Smooth muscle cell (in vitro differentiated cells): ENCODE measurements at regions not wholly inside any gene's neighbourhood (a gene's known extent, or its start where the extent isn't known, plus 50 kb on each side); places are given as distances from the start of the nearest gene placed in this dataset.

Experiments
- DNase-seq: peaks from one replicate; lab custom pipeline; 2025; ENCODE audit not compliant: unreplicated experiment; lab: John Stamatoyannopoulos, UW
- H2AFZ ChIP-seq: fragments of 200-600 bp; sonication (generic); 2 replicates; pipeline ENCODE4 v1.6.0; 2016; ENCODE audit warnings: antibody characterized with exemption, low read depth, mild to moderate bottlenecking
- H3F3A ChIP-seq: fragments of 200-600 bp; sonication (generic); 2 replicates; pipeline ENCODE4 v1.6.0; 2017; ENCODE audit warnings: antibody characterized with exemption, low read depth
- H3K27ac ChIP-seq: fragments of 200-600 bp; sonication (generic); 2 replicates; pipeline ENCODE4 v1.5.1; 2016; ENCODE audit warnings: low read depth, mild to moderate bottlenecking
- H3K27me3 ChIP-seq: fragments of 200-600 bp; sonication (generic); 2 replicates; pipeline ENCODE4 v1.6.1; 2016; ENCODE audit warnings: low read depth, mild to moderate bottlenecking
- H3K36me3 ChIP-seq: fragments of 200-600 bp; sonication (generic); 2 replicates; pipeline ENCODE4 v1.5.1; 2016; ENCODE audit warnings: low read depth
- H3K4me1 ChIP-seq: fragments of 200-600 bp; sonication (generic); 2 replicates; pipeline ENCODE4 v1.5.1; 2016; ENCODE audit warnings: low read depth
- H3K4me2 ChIP-seq: fragments of 200-600 bp; sonication (generic); 2 replicates; pipeline ENCODE4 v1.6.0; 2016; ENCODE audit warnings: mild to moderate bottlenecking
- H3K4me3 ChIP-seq: fragments of 200-600 bp; sonication (generic); 2 replicates; pipeline ENCODE4 v1.5.1; 2016; ENCODE audit warnings: mild to moderate bottlenecking
- H3K79me2 ChIP-seq: fragments of 200-600 bp; sonication (generic); 2 replicates; pipeline ENCODE4 v1.6.0; 2016; ENCODE audit warnings: low read depth, mild to moderate bottlenecking
- H3K9ac ChIP-seq: fragments of 200-600 bp; sonication (generic); 2 replicates; pipeline ENCODE4 v1.6.0; 2016; ENCODE audit warnings: low read depth
- H3K9me3 ChIP-seq: fragments of 200-600 bp; sonication (generic); replicated peaks from 2 replicates; pipeline ENCODE4 v1.5.1; 2016; ENCODE audit warnings: low read depth
- H4K20me1 ChIP-seq: fragments of 200-600 bp; sonication (generic); 2 replicates; pipeline ENCODE4 v1.6.0; 2016; ENCODE audit warnings: low read depth
- CTCF ChIP-seq: fragments of 200-600 bp; sonication (generic); IDR thresholded peaks from 2 replicates; pipeline ENCODE4 v1.5.1; 2017; ENCODE audit warnings: borderline replicate concordance, mild to moderate bottlenecking, antibody characterized with exemption; ENCODE audit not compliant: insufficient read depth, poor library complexity, severe bottlenecking
- WGBS: methylation state at CpG from one replicate; pipeline ENCODE4 v1.1.7; 2016; ENCODE audit warnings: low lambda C conversion rate; 5-methylcytosine and 5-hydroxymethylcytosine counted together

DNA sequence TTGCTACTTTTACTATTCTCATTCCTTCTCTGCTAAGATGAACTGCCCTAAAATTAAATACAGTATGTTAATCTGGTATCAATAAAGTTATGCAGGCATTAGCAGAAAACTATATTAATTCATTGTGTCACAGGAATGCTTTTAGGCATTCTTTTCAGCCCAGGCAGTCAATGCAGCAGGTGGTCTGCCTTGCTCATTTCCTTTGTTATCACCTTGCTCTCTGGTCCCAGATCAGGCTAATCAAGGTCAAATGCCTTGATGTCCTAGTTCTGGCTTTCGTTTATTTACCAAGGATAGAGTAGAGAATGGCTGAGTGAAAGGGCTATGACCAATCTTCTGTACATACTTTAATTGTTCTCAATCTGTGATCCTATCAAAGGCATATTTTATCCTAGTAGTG, 1023.6 kb downstream of the TMEM182 start:
- H3K36me3 ChIP-seq, result no peaks in the 10 kb centered on the region
- no peak overlapping the region for H3K4me2 ChIP-seq
- H3K27ac ChIP-seq, result no peak overlapping the region
- H3K4me1 ChIP-seq, result peaks cover 29% of the 10 kb centered on the region
- no peak overlapping the region for H3K4me3 ChIP-seq
- no peak for TF ChIP-seq CTCF
- H2AFZ ChIP-seq, result no peak overlapping the region
- H3K9ac ChIP-seq, result no peak overlapping the region
- DNase-seq, result no peak
- no peaks in the 10 kb centered on the region for H3K79me2 ChIP-seq
- H3F3A ChIP-seq, result no peaks in the 10 kb centered on the region
- 33% methylated on average over 1 of the region's 1 CpG for WGBS
- no peaks in the 10 kb centered on the region for H3K9me3 ChIP-seq
- no peaks in the 10 kb centered on the region for H3K27me3 ChIP-seq
- no peaks in the 10 kb centered on the region for H4K20me1 ChIP-seq

DNA sequence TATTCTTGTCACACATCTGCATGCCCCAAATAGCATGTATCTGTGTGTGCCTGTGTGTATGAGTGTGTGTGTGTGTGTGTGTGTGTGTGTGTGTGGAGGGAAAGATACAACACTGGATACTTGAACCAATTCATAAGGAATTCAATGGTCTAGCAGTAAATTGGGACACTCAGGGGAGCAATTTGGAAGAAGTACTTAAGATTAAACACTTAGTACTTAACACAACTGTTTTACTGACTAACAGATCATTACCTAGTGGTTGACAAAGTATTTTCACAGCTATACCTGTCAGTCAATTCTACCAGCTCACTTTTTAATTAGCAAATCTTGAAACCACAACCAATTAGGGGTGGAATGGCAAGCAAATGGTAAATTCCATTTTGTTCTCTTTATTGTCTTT, 1024.1 kb downstream of the TMEM182 start:
- no peaks in the 10 kb centered on the region for H3K79me2 ChIP-seq
- no peaks in the 10 kb centered on the region for H3F3A ChIP-seq
- H3K9me3 ChIP-seq, result no peaks in the 10 kb centered on the region
- no peaks in the 10 kb centered on the region for H3K27me3 ChIP-seq
- no peak overlapping the region for H3K9ac ChIP-seq
- no peak overlapping the region for H3K27ac ChIP-seq
- H3K4me3 ChIP-seq, result no peak overlapping the region
- no peaks in the 10 kb centered on the region for H4K20me1 ChIP-seq
- no peak overlapping the region for H3K4me2 ChIP-seq
- TF ChIP-seq CTCF, result no peak
- peaks cover 29% of the 10 kb centered on the region for H3K4me1 ChIP-seq
- no peak for DNase-seq
- H2AFZ ChIP-seq, result no peak overlapping the region
- no peaks in the 10 kb centered on the region for H3K36me3 ChIP-seq

GRCh38 chr2:103788389-103788788, 1026.6 kb downstream of the TMEM182 start:
- Histone ChIP-seq H3K4me1 (peaks cover 29% of the 10 kb centered on the region), H3K9ac (no peak overlapping the region), H3K27me3 (peaks cover 6% of the 10 kb centered on the region), H3F3A (no peaks in the 10 kb centered on the region), H2AFZ (no peak overlapping the region), H3K79me2 (no peaks in the 10 kb centered on the region), H3K9me3 (no peaks in the 10 kb centered on the region), H3K4me3 (no peak overlapping the region), H4K20me1 (no peaks in the 10 kb centered on the region), H3K27ac (no peak overlapping the region), H3K4me2 (no peak overlapping the region), H3K36me3 (no peaks in the 10 kb centered on the region)
- 63% methylated on average over 6 of the region's 6 CpGs for WGBS
- no peak for DNase-seq
- TF ChIP-seq CTCF, result no peak

DNA sequence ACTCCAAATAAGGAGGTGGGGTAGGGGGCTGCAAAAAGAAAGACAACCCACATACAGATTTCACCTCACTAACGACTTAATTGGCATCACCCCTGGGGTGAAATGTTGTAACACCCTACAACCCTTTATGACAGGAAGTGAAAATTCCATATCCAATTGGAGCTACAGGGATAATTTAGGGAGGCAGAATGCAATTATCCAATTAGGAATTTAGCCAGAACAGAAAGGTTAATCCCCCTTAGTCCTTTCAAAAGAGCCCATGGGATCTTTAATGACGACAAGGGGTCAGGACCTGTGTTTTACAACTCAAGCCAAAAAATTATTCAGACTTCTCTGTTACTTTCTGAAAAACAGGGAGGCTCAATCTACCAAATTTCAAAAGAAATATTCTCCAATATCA, 1027.1 kb downstream of the TMEM182 start:
- Histone ChIP-seq H3K27ac (no peak overlapping the region), H4K20me1 (no peaks in the 10 kb centered on the region), H3K36me3 (no peaks in the 10 kb centered on the region), H3K27me3 (peaks cover 6% of the 10 kb centered on the region), H3K4me2 (no peak overlapping the region), H3K9ac (no peak overlapping the region), H3K4me3 (no peak overlapping the region), H3K79me2 (no peaks in the 10 kb centered on the region), H3F3A (no peaks in the 10 kb centered on the region), H3K4me1 (peaks cover 26% of the 10 kb centered on the region), H3K9me3 (no peaks in the 10 kb centered on the region), H2AFZ (no peak overlapping the region)
- TF ChIP-seq CTCF, result no peak
- 22% methylated on average over 2 of the region's 2 CpGs for WGBS
- no peak for DNase-seq
